Nephron progenitor cell (in vitro differentiated cells): ENCODE measurements at regions not wholly inside any gene's neighbourhood (a gene's known extent, or its start where the extent isn't known, plus 50 kb on each side); places are given as distances from the start of the nearest gene placed in this dataset.

ENCODE experiments used
- DNase-seq: peaks from one replicate; pipeline ENCODE4 v3.0.0; 2021
- H3K27ac Mint-ChIP-seq: 2 replicates; pipeline ENCODE4 v1.8.0; 2021; ENCODE audit warnings: mild to moderate bottlenecking, moderate library complexity, mixed read lengths
- H3K27me3 Mint-ChIP-seq: 2 replicates; pipeline ENCODE4 v1.8.0; 2021; ENCODE audit warnings: mild to moderate bottlenecking, low read depth, mixed read lengths; ENCODE audit not compliant: poor library complexity
- H3K36me3 Mint-ChIP-seq: 2 replicates; pipeline ENCODE4 v1.8.0; 2021; ENCODE audit warnings: low read depth, mixed read lengths
- H3K4me1 Mint-ChIP-seq: 2 replicates; pipeline ENCODE4 v1.8.0; 2021; ENCODE audit warnings: mixed read lengths
- H3K4me3 Mint-ChIP-seq: 2 replicates; pipeline ENCODE4 v1.8.0; 2021; ENCODE audit warnings: mild to moderate bottlenecking, moderate library complexity, mixed read lengths
- H3K9me3 Mint-ChIP-seq: 2 replicates; pipeline ENCODE4 v1.8.0; 2021; ENCODE audit warnings: mild to moderate bottlenecking, moderate library complexity, mixed read lengths
- CTCF ChIP-seq: fragments of 200-600 bp; sonication (generic); IDR thresholded peaks from 2 replicates; pipeline ENCODE4 v1.5.0; 2021; ENCODE audit warnings: antibody characterized with exemption

- Mint-ChIP-seq H3K4me1 (peaks cover 27% of the 10 kb centered on the region), H3K36me3 (peaks cover 33% of the 10 kb centered on the region), H3K9me3 (peaks cover 50% of the 10 kb centered on the region), H3K4me3 (no peak overlapping the region), H3K27me3 (no peaks in the 10 kb centered on the region), H3K27ac (no peak overlapping the region)
- no peak for TF ChIP-seq CTCF
- DNase-seq: no peak
Measured at GRCh38 chr5:125256296-125256695, 509.9 kb upstream of the ZNF608 start.

DNA sequence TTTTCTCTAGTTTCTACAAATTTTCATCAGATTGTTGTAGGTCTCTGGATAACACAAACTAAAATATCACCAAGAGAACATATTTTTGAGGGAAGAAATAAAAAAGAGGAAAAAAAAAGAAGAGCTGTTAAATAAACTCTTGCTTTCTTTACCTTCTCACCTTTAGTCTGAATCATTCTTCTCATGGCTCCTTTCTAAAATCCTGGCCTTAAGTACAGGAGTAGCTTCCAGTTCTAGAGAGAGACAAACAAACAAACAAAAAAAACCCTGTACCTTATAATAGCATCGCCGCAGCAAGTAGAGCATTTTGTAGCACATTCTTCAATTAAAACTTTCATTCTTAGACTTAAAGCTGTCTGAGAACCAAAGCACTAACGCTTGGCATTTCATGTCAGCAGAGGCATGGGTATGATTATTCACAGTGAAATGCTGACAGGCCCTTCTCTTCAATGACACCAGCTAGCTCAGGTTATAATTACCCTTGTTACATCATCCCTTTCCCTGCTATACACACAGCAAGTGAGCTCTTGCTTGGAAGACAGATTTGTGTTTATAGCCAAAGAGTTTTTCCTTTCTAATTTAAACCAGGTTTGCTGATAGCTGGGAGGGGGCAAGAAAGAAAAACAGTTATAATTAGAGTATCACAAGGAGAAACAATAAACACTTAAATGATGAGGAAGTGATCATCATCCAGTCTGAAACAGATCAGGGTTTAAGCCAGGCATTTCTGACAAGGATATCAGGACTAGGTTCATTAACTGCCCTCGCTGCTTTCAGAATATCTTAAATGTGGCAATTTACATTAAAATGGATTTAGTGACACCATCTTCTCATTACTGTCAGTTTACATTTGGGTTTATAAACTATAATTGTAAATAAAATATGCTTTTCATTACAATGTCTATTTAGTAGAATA lies 510.9 kb upstream of the ZNF608 start:
- no peaks in the 10 kb centered on the region for H3K27me3 Mint-ChIP-seq
- no peak overlapping the region for H3K4me3 Mint-ChIP-seq
- H3K9me3 Mint-ChIP-seq: peaks cover 45% of the 10 kb centered on the region
- H3K4me1 Mint-ChIP-seq: peaks cover 27% of the 10 kb centered on the region
- no peak for DNase-seq
- H3K36me3 Mint-ChIP-seq: peaks cover 30% of the 10 kb centered on the region
- no peak for TF ChIP-seq CTCF
- peak overlapping the region; percentile 40 for H3K27ac Mint-ChIP-seq

GRCh38 chr5:125257997-125258396 lies 511.6 kb upstream of the ZNF608 start:
- peaks cover 27% of the 10 kb centered on the region for H3K4me1 Mint-ChIP-seq
- H3K4me3 Mint-ChIP-seq: no peak overlapping the region
- H3K27ac Mint-ChIP-seq: no peak overlapping the region
- H3K27me3 Mint-ChIP-seq: no peaks in the 10 kb centered on the region
- no peak for TF ChIP-seq CTCF
- DNase-seq: no peak
- peaks cover 38% of the 10 kb centered on the region for H3K9me3 Mint-ChIP-seq
- peaks cover 23% of the 10 kb centered on the region for H3K36me3 Mint-ChIP-seq

DNA sequence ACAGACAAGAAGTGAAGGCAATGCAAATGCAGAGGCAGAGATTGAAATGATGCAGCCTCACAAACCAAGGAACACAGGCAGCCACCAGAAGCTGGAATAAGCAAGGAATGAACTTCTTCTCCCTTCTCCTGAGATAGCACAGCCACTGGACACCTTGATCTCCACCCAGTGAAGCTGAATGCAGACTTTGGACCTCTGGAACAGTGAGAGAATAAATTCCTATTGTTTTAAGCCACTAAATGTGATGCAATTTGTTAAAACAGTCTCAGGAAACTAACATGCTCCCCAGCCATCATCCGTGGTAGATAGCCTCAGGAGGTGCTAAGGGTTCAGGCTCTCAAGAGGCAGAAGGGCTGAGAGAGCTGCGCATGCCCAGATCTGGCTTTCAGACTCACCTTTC lies 512.2 kb upstream of the ZNF608 start:
- no peak for DNase-seq
- Mint-ChIP-seq H3K36me3 (peaks cover 20% of the 10 kb centered on the region), H3K27me3 (no peaks in the 10 kb centered on the region), H3K4me1 (peaks cover 27% of the 10 kb centered on the region), H3K9me3 (peaks cover 32% of the 10 kb centered on the region), H3K4me3 (no peak overlapping the region), H3K27ac (no peak overlapping the region)
- no peak for TF ChIP-seq CTCF

DNA sequence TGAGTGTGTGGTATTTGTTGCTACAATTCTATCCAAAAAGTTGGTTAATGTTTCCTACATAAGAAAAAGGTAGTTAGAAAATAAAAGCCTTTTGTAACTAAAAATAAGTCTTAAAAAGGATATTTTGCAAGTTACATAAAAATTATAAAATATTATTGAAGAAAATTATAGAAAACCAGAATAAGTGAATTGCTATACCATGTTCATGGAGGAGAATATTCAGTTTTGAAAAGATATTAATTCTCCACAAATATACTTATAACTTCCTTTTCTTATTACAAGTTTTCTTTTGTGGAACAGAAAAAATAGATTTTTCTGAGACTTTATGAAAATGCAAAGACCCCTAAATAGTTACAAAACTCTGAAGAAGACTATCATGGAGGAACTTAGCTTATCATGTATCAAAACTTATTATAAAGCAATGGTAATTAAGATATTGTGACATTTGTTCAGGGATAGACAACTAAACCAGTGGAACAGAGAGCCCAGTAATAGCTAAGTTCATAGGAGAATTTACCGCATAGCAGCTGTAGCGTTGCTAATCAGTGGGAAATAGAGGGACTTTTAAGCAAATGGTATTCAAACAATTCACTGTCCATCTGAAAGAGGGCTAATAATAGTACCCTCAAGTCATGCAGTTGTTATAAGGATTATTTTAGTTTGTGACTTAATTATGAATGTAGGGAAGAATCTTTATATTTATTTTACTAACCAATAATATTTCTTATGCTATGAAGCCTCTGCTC lies 515.2 kb upstream of the ZNF608 start:
- Mint-ChIP-seq H3K4me3 (no peak overlapping the region), H3K27ac (no peak overlapping the region), H3K36me3 (peaks cover 5% of the 10 kb centered on the region), H3K27me3 (no peaks in the 10 kb centered on the region), H3K9me3 (peaks cover 18% of the 10 kb centered on the region), H3K4me1 (peaks cover 21% of the 10 kb centered on the region)
- no peak for DNase-seq
- TF ChIP-seq CTCF: no peak
